GM04504 (cell line): ENCODE measurements at regions not wholly inside any gene's neighbourhood (a gene's known extent, or its start where the extent isn't known, plus 50 kb on each side); places are given as distances from the start of the nearest gene placed in this dataset.

Experiments
- DNase-seq: peaks from one replicate; pipeline ENCODE4 v3.0.0-alpha.2; 2012; ENCODE audit warnings: low read depth

DNA sequence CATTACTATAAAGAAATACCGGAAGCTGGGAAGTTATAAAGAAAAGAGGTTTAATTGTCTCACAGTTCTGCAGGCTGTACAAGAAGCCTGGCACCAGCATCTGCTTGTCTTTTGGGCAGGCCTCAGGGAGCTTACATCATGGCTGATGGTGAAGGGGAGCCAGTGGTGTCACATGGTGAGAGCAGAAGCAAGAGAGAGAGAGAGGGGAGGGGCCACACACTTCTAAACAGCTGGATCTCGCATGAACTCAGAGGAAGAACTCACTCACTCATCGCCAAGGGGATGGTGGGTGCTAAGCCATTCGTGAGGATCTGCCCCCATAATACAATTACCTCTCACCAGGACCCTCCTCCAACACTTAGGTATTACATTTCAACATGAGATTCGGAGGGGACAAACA is 51.8 kb upstream of the ANKRD34C start:
- DNase-seq = no peak

DNA sequence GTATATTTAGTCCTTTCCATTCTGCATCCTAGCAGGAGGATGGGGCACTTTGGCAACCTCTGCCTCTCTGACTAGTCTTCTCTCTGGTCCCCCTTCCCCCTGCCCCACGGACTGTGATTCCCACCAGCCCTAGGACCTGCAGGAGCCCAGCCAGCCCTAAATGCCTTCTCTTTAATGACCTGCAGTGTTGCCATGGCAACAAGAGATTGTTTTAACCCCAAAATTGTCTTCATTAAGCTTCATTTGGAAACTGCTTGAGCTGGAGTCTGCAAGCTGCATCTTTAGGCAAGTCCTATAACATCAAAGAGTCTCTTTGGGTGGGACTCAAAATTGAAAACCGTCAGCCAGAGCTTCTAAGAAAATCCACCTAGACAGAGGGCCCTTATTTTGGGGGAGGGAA is 59.7 kb upstream of the ANKRD34C start:
- DNase-seq = no peak

DNA sequence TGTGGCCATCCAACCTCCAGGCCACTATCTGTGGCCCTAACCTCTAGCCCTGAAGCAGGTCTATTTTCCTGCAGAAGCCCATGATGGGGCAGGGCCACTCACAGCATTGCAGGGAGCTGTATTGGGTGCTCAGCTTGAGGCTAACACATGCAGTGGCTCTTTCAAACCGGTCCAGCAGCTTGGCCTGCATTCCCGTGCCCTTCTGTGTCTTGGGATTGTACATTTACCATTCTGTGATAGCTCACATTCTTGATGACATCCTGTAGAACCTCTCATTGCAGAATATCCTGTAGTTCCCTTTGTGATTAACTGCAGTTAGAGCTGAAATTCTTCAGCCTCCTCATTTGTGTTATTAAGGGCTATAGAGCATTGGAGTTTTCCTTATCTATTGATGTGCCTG is 60.8 kb upstream of the ANKRD34C start:
- DNase-seq = no peak

DNA sequence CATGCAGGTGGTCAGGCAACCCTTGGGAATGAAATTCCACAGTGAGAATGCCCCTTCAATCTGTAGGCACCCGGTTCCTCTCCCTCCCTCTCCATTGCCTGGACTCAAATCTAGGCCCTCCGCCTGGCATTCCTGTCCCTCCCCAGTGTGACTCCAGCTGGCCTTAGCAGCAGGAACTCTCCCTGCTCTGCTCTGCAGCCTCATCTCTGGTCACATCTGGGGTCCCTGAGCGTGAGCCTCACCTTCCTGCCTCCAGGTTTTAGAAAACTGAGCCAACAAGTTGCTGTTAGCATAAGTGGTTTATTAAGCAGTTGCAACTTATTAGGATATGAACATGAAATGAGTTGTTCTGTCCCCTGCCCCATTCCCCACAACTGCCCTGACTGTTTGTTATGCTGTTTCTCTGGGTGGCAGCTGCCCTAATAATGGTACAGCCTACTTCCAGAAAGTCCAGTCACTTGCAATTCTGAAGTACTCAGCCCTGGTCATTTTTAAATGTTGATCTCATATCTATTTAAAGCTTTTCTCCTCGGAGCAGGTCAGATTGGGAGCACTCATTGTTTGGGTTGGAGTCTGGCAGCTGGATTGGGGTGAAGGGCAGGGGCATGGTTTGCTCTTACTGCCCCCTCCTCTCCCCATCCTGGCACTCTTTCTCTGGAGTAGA is 63.0 kb upstream of the ANKRD34C start:
- no peak for DNase-seq

DNA sequence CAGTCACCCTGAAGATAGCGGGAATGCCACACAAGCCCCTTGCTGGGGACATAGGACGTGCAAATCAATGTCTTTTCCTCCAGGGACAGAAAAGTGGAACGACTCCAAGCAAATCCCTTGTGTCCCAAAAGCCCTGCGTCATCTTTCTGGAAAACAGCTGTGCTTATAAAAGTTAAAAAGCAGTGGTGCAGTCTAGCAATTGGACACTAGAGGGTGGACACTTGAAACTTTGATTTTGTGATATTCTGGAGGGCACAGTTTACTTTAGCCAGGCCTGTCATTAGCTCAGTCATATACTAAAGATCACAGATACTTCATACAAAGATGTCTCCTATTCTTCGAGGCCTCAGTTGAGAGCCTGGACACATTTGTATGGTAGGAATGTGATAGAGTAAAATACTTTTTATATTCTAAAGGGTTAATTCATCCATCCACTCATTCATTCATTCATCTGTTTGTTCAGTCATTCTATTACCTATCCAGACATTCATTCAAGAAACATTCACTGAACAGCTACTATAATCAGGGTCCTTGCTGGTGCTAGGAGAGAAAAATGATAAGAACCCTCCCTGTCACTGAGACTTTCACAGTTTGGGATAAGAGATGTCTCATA is 63.8 kb upstream of the ANKRD34C start:
- no peak for DNase-seq

DNA sequence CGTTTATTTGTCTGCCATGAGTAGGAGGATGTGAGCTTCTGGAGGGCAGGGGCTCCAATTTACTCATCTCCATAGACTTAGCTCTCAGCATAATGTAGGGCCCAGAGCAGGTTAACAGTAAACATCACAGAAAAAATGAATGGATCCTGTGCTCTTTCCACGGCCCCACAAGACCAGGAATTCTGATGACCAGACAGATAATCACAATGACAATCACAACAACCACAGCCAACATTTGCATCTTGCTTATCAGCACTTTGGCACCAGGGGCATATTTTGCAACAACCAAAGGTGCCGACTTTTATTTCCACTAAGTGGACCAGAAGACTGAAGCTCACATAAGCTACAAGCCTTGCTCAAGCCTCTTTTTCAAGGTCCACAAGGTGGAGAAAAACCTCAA is 68.9 kb upstream of the ANKRD34C start:
- no peak for DNase-seq

DNA sequence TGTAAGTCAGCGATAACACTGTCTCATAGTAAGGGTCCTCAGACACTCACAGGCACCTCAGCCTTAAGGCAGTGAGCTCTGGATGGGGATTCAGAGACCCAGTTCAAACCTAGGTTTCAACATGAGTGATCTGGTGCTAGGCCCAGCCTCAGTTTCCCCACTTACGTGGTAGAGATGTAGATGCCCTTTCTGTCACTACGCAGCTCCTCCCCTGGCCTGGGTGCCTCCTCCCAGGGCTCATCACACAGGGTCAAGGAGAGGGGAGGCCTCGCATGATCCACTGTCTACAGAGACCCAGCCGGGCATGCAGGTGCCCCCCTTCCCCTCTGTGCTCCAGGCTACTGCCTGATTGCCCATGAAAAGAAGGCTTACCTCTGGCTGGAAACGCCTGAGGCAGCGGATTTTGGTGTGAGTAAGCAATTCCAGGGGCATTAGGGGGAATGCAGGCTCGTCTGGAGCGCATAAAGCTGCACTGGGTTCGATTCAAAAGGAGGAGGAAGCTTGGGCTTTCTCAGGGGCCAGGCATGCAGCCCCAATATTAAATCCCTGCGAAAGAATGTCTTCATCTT is 69.8 kb upstream of the ANKRD34C start:
- DNase-seq = no peak

DNA sequence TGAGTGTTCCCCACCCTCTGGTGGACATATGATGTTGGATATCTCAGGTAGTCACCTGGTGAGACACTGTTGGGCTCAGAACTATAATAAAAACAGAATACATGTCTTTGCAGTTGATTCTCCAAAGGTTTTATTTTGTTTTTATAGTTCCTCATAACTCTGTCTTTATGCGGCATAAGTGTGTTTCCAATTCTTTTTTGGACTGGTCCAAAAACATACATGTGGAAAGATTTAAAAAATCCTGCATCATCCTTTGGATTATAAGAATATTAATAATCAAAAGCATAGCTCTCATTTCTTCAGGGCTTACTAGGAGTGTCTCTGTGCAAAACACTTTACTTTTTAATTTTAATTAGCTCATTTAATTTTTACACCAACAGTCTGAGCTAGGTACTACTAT is 71.0 kb upstream of the ANKRD34C start:
- no peak for DNase-seq

DNA sequence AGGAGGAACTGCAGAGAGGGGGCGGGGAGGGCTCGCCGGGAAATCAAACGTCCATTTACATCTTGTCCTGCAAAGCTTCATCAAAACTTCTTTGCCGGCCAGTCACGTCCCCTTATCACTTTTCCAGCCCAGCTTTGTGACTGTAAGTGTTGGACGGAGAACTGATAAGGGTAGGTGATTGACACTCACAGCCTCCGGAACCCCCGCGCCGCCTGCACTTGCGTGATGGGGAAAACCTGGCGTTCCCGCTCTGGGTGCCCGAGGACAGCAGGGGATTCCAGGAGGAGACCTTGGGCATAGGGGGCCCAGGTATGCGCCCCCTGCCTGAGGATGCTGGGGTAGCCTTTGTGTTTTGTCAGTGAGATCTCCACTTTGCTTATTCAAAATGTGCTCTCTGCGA is 72.8 kb upstream of the ANKRD34C start:
- DNase-seq = no peak

DNA sequence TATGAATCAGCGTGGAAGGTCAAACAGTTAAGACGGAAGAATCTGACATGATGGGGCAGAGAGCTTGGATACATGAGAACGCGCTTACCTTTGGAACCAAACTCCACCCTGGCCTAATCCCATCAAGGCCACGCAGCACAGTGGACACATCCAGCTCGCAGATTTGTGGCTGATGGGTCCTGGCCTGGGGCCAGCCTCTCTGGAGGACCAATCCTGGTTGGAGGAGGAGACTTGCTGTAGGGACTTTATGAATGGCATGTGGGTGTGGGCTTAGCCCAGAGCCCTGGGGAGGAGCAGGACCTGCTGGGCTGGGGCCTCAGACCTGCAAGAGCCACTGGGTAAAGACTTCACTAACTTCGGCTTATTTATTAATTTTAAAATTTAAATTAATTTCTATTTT is 73.4 kb upstream of the ANKRD34C start:
- no peak for DNase-seq

DNA sequence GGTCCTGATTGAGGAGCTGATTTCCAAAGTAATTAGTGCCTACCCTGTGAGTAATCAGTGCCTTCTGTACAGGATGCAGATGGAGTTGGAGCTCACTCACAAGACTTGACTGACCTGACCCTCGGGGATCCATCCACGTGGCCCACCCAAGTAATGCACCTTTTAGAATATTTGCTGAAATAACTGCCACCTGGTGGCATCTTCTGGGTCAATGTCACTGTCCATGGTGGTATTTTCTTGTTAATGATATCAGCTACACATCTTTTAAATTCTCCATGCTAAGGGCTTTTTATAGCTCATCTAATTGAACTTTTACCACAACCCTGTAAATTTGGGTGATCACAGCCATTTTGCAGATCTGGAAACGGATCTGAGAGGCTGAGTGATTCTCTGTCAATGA is 74.3 kb upstream of the ANKRD34C start:
- DNase-seq = no peak

DNA sequence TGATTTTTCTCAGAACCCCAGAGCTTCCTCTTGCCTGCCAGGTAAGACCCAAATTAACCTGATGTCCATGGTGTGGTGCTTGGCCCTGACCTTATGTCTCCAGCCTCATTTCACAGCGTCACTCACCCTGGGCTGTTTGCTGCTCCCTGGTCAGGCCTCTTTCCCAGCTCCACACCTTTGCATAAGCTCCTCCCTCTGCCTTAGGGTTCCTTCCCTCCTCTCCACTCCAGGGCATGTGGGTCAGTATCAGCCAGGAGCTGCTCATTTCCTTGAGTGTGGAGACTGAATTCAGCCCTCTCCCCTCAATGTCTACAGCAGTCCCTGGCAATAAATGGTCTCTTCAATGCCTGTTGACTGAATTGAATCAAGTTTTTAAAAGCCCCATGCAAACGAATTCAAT is 75.6 kb upstream of the ANKRD34C start:
- DNase-seq = no peak

DNA sequence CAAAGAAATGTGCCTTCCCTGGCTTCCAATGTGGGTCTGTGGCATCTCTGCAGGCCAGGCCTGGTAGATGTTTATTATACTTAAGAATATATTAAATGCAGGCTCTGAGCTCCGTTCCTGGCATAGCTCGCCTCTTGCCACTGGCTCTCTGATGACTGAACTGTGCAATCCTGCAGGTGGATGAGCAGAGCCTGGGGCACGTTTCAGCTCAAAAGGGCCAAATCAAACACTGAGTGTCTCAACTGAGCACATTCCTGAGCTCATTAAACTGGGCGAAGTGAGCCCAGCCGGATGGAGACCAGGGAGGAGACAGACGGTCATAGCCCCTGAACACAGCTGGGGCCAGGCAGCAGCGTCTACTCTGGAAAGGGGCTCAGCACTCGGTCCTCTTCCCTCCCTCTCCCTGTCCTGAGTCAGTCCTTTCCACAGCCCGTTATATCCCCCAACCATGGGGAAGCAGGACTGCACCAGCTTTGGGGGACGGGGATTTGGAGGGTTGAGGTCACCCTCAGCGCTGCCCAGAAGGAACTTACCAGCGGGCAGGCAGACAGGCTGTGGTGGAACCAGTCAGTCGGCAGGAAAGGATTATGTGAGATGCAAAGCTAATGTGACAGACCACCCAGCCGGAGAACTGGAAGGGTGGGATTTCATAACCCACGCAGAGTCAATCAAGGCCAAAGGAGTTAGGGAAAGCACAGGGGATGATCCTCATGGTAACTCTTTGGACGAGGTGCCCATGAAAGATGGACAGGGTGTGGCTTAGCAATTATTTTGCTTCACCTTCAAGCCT is 77.4 kb upstream of the ANKRD34C start:
- DNase-seq = no peak

DNA sequence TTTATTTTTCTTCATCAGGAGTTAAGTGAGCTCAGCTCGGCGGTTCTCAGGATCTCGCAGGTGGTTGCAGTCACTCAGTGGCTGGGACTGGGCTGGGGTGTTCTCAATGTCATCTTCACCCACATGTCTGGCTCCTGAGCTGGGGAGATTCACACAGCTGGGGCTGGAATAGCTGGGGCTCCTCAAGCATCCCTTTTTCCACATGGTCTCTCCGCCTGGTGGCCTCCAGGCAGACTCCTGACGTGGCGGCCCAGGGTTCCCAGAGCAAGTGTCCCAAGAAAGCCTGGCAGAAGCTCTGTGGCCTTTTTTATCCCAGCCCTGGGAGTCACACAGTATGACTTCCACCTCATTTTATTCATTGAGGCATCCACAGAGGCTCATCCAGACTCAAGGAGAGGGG is 84.1 kb upstream of the ANKRD34C start:
- no peak for DNase-seq

DNA sequence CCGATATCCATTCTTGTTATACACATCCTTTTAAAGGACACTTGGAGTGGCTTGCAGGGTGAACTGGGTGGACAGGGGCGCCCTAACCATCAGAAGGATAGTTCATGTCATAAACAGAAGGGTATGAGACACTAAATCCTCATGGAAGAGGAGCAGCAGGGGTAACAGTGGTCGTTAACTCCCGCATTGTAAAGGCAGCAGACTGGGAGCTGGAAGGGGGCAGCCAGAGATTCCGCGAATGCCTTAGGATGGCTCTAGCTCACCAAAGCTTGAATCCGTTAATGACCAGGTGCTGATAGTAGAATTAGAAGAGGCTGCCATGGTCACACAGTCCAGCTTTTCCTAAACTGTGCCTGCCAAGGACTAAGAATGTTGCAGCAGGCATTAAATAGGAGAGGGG is 85.2 kb upstream of the ANKRD34C start:
- DNase-seq = no peak

DNA sequence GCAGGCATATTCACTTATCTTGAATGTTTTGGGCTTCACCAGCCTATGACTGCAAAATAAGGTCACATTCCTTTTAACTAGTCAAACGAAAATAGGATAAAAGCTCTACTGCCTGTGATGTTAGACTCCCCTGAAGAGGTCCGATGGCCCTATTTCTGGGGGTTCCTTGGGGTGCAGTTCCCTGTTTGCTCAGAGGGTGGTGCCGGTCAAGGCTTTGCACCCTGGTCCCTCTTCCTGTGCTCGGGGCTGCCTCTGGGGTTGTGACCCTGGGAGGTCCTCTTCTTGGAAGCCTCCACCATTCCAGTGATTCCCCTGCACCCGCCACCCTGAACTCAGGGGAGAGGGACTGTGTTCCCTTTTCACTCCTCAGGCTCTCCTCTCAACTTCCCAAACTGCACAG is 86.7 kb upstream of the ANKRD34C start:
- DNase-seq = no peak

DNA sequence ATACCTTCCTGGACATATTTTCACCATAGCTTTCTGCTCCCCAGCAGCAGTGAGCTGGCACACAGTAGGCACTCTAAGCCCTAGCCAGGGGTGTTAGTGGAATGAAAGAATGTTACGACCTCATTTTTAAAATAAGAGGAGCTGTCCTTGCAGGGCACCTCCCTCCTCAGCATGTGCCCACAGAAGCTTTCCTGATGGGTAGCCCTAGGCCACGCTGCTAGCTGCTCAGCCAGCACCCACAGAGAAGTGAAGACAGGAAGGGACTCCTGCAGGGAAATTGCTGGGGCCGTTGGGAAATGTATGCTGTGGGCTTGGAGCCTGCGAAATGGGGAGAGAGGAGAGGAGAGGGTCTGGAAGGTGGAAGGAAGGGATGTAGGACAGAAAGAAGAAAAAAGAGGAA is 87.3 kb upstream of the ANKRD34C start:
- no peak for DNase-seq

DNA sequence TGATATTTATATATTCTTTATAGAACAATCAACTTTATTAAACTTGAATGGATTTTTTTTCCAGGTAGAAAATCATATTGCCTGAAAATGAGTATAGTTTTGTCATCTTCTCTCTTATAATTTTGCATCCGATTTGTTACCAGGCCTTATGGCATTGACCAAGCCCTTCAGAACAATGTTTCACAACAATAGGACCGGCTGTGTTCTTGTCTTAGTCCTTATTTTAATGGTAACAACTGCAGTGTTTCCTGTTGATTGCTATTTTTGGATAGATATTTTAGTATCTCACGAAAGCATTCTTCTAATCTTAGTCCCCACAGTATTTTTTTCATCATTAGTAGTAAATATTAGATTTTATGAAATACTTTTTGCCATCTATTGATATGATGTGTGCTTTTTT is 88.1 kb upstream of the ANKRD34C start:
- no peak for DNase-seq

DNA sequence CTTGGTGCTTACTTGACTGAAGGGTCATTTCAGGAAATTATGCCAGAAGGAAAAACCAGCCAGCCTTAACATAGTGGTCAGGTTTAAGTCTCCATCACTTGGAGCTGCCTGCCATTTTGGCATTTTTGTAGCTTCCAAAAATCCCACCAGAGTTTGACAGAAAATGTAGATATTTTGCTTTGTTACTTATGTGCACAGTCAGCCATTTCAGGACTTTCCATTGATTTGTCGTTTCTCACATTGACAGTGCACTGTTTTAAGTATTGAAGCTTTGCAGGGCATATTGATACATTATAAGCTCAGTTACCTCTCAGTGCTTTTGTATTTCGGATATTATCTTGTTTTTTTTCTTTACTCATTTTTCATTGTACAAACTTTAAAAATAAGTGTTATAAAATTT is 89.0 kb upstream of the ANKRD34C start:
- DNase-seq = no peak

DNA sequence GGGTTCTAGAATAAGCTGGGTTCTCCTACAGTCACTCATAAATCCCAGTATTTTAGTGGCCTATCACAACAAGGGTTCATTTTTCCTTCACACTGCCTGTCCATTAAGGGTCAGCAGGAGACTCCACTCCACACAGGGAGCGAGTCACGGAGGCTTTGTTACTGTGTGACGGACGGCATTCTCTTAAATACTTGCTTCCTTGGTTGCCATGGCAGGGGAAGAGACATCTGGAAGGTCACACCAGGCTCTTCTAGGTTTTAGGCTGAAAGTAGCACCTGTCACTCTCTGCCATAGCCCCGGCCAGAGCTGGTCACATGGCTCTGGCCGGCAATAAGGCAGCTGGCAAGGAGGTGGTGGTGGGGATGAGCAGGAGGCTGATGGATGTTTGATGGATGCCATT is 89.4 kb upstream of the ANKRD34C start:
- no peak for DNase-seq

DNA sequence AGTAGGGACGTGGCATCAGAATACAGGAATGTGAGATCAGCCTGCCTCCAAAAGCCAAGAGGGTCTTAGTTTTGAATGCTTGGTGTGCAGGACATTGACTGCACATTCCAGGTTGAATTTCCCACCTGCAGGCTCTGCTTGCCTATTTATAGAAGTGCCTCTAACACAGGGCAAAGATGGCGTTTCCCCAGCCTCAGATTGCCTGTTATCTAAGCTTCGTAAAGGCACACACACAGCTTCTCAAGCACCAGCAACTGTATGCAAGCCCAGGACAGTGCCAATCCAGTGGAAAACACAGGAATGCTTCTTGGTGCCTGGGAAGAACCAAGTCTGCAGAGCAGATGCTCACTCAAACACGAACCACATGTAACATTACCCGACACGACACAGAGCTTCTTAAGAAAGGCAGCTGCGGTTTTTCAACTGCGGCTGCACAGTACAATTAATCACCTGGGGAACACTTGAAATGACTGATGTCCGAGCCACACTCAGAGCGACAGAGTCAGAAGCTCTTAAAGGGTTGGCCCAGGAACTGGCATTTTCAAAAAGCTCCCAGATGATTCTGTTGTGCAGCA is 90.0 kb upstream of the ANKRD34C start:
- DNase-seq = peak; percentile 38

DNA sequence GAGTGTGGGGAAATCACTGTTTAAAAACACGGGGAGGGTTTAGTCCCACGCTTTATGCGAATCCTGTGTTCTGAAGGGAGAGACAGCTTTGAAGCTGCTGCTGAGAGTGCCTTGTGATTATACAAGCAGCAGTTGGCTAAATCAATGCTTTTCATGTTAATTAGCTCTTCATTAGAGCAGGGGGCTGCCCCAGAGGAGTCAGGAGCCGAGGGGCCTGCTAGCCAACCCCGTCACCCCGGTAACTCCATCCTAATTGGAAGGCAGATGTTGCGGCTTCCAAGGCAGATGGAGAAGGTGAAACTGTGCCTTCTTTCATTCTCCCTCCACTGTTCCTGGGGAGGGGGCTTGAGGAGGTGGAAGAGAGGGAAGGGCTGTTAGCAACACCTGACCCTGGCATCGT is 92.4 kb upstream of the ANKRD34C start:
- no peak for DNase-seq

DNA sequence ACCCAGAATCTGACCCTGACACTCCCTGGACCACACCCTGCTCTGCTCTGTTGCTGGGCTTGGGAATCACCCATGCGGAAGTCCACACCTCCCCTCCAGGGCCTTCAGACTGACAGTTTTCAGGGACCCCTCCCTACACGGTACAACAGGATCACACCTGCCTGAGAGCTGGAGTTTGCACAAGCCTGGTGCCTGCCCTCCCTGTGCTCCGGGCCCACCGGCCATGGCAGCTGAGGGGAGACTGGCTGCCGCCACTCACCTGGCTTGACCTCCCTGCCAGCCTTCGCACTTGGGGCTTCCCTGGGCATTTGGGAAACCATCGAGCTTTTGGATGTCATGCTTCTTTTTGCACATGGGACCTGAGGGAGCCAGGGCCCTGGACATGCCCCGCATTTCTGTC is 95.9 kb upstream of the ANKRD34C start:
- no peak for DNase-seq
